ENCODE measurements at regions not wholly inside any gene's neighbourhood (a gene's known extent, or its start where the extent isn't known, plus 50 kb on each side); places are given as distances from the start of the nearest gene placed in this dataset.

GRCh38 chr6:170202416-170203135, 88.3 kb downstream of the DLL1 start:
- H3K36me3 ChIP-seq (ENCODE audit: control insufficient read depth, low read length): no peaks in the 10 kb centered on the region
- no peak overlapping the region for H3K4me2 ChIP-seq (ENCODE audit: low read length)
- no peak overlapping the region for H3K4me3 ChIP-seq (ENCODE audit: low read length)
- no peaks in the 10 kb centered on the region for H4K20me1 ChIP-seq (ENCODE audit: control insufficient read depth, insufficient read depth, low read depth, low read length)
- no peaks in the 10 kb centered on the region for H3K9me2 ChIP-seq (replicated peaks; ENCODE audit: control insufficient read depth, low read length)
- H3K27ac ChIP-seq (ENCODE audit: low read depth, low read length): no peak overlapping the region
- no peaks in the 10 kb centered on the region for H3K4me1 ChIP-seq (ENCODE audit: control insufficient read depth, low read length)
- no peaks in the 10 kb centered on the region for H3K27me3 ChIP-seq (ENCODE audit: control insufficient read depth, low read length)
- H3K9me3 ChIP-seq (ENCODE audit: control insufficient read depth, insufficient read depth, low read length): peaks cover 3% of the 10 kb centered on the region; the same call in 1 of the 2 replicates
- no peaks in the 10 kb centered on the region for H3K79me2 ChIP-seq (ENCODE audit: control insufficient read depth, low read length)
- TF ChIP-seq EZH2phosphoT487 (IDR thresholded peaks at IDR 0.05; ENCODE audit: borderline replicate concordance, low read length) (no peak), CTCF (IDR thresholded peaks at IDR 0.05; ENCODE audit: low read depth, low read length, poor library complexity, severe bottlenecking) (no peak)
- no peaks in the 10 kb centered on the region for H3F3A ChIP-seq (ENCODE audit: control insufficient read depth, insufficient read depth)

GRCh38 chr6:170201361-170201760, 89.5 kb downstream of the DLL1 start:
- Histone ChIP-seq H3K4me2 (ENCODE audit: low read length) (no peak overlapping the region), H3K79me2 (ENCODE audit: control insufficient read depth, low read length) (no peaks in the 10 kb centered on the region), H3K27ac (ENCODE audit: low read depth, low read length) (no peak overlapping the region), H4K20me1 (ENCODE audit: control insufficient read depth, insufficient read depth, low read depth, low read length) (no peaks in the 10 kb centered on the region), H3K4me3 (ENCODE audit: low read length) (no peak overlapping the region), H3K4me1 (ENCODE audit: control insufficient read depth, low read length) (no peaks in the 10 kb centered on the region), H3F3A (ENCODE audit: control insufficient read depth, insufficient read depth) (no peaks in the 10 kb centered on the region), H3K36me3 (ENCODE audit: control insufficient read depth, low read length) (no peaks in the 10 kb centered on the region), H3K27me3 (ENCODE audit: control insufficient read depth, low read length) (no peaks in the 10 kb centered on the region), H3K9me2 (replicated peaks; ENCODE audit: control insufficient read depth, low read length) (no peaks in the 10 kb centered on the region), H3K9me3 (ENCODE audit: control insufficient read depth, insufficient read depth, low read length) (peaks cover 3% of the 10 kb centered on the region; the same call in 1 of the 2 replicates)
- no peak for TF ChIP-seq CTCF (IDR thresholded peaks at IDR 0.05; ENCODE audit: low read depth, low read length, poor library complexity, severe bottlenecking)
- no peak for TF ChIP-seq EZH2phosphoT487 (IDR thresholded peaks at IDR 0.05; ENCODE audit: borderline replicate concordance, low read length)

GRCh38 chr6:170200458-170200891, 90.4 kb downstream of the DLL1 start:
- Histone ChIP-seq H3K9me3 (ENCODE audit: control insufficient read depth, insufficient read depth, low read length) (no peaks in the 10 kb centered on the region), H3K4me1 (ENCODE audit: control insufficient read depth, low read length) (no peaks in the 10 kb centered on the region)

More at GRCh38 chr6:170200458-170200891, 90.4 kb downstream of the DLL1 start:
- Histone ChIP-seq H3K9me2 (replicated peaks; ENCODE audit: control insufficient read depth, low read length) (no peaks in the 10 kb centered on the region), H3K27ac (ENCODE audit: low read depth, low read length) (no peak overlapping the region), H3K79me2 (ENCODE audit: control insufficient read depth, low read length) (no peaks in the 10 kb centered on the region), H4K20me1 (ENCODE audit: control insufficient read depth, insufficient read depth, low read depth, low read length) (no peaks in the 10 kb centered on the region), H3F3A (ENCODE audit: control insufficient read depth, insufficient read depth) (no peaks in the 10 kb centered on the region), H3K4me3 (ENCODE audit: low read length) (no peak overlapping the region), H3K36me3 (ENCODE audit: control insufficient read depth, low read length) (no peaks in the 10 kb centered on the region), H3K4me2 (ENCODE audit: low read length) (no peak overlapping the region), H3K27me3 (ENCODE audit: control insufficient read depth, low read length) (no peaks in the 10 kb centered on the region)
- TF ChIP-seq CTCF (IDR thresholded peaks at IDR 0.05; ENCODE audit: low read depth, low read length, poor library complexity, severe bottlenecking) (no peak), EZH2phosphoT487 (IDR thresholded peaks at IDR 0.05; ENCODE audit: borderline replicate concordance, low read length) (no peak)
